Stimulated activated naive CD8-positive, alpha-beta T cell treated with anti-CD3 and anti-CD28 coated beads, Interleukin-15, amount 100 ng/mL, for 72 hours (primary cell): ENCODE measurements at regions not wholly inside any gene's neighbourhood (a gene's known extent, or its start where the extent isn't known, plus 50 kb on each side); places are given as distances from the start of the nearest gene placed in this dataset.
A peak's percentile ranks its signal among the peaks of the same experiment; 100 is the strongest.

Experiments used
- ATAC-seq: fragments of 150-1000 bp; cut with Tn5 transposase; 2 replicates; pipeline ENCODE4 v1.10.0; 2021; ENCODE audit warnings: mild to moderate bottlenecking, moderate library complexity
- DNase-seq, 2 donors: peaks; one replicate each; pipeline ENCODE4 v3.0.0; 2021 to 2022
- H3K27ac Mint-ChIP-seq, 2 donors: one replicate each; pipeline ENCODE4 v1.8.0; 2022; ENCODE audit warnings: mild to moderate bottlenecking in 2 of 2, mixed read lengths in 2 of 2, moderate library complexity in 2 of 2
- H3K27me3 Mint-ChIP-seq: one replicate; pipeline ENCODE4 v1.8.0; 2022; ENCODE audit warnings: mixed read lengths
- H3K4me1 Mint-ChIP-seq: one replicate; pipeline ENCODE4 v1.8.0; 2022; ENCODE audit warnings: mild to moderate bottlenecking, mixed read lengths
- H3K4me3 Mint-ChIP-seq, 2 donors: one replicate each; pipeline ENCODE4 v1.8.0; 2022; ENCODE audit warnings: mild to moderate bottlenecking in 2 of 2, mixed read lengths in 2 of 2, moderate library complexity in 1 of 2
- H3K9me3 Mint-ChIP-seq, 2 donors: one replicate each; pipeline ENCODE4 v1.8.0; 2022; ENCODE audit warnings: mixed read lengths in 2 of 2

- ATAC-seq = no peak
- Mint-ChIP-seq H3K27ac (peak overlapping the region in 1 of 2 donors; percentile 42), H3K9me3 (no peaks in the 10 kb centered on the region), H3K4me3 (no peak overlapping the region), H3K4me1 (no peaks in the 10 kb centered on the region), H3K27me3 (peaks cover 24% of the 10 kb centered on the region)
- DNase-seq = no peak
These were observed 58.1 kb upstream of the NECTIN1 start for GRCh38 chr11:119787074-119787461.

- no peak for DNase-seq
- peaks cover 29% of the 10 kb centered on the region for H3K27me3 Mint-ChIP-seq
- H3K9me3 Mint-ChIP-seq = no peaks in the 10 kb centered on the region
- H3K4me3 Mint-ChIP-seq = no peak overlapping the region
- ATAC-seq = no peak
- H3K27ac Mint-ChIP-seq = peak overlapping the region in 1 of 2 donors; percentile 49
- no peaks in the 10 kb centered on the region for H3K4me1 Mint-ChIP-seq
These were observed 57.6 kb upstream of the NECTIN1 start for GRCh38 chr11:119786431-119787073.

- H3K4me1 Mint-ChIP-seq = no peaks in the 10 kb centered on the region
- H3K27me3 Mint-ChIP-seq = peaks cover 41% of the 10 kb centered on the region
- ATAC-seq (no peak), DNase-seq (no peak)
- no peak overlapping the region for H3K27ac Mint-ChIP-seq
- H3K4me3 Mint-ChIP-seq = no peak overlapping the region
- no peaks in the 10 kb centered on the region for H3K9me3 Mint-ChIP-seq
These were observed 56.1 kb upstream of the NECTIN1 start for GRCh38 chr11:119785131-119785530.

- Mint-ChIP-seq H3K27me3 (peaks cover 43% of the 10 kb centered on the region), H3K4me3 (no peak overlapping the region), H3K9me3 (no peaks in the 10 kb centered on the region), H3K4me1 (no peaks in the 10 kb centered on the region), H3K27ac (no peak overlapping the region)
- ATAC-seq (no peak), DNase-seq (no peak)
These were observed 55.4 kb upstream of the NECTIN1 start for GRCh38 chr11:119784421-119784820.

- Mint-ChIP-seq H3K4me3 (no peak overlapping the region), H3K27me3 (peaks cover 42% of the 10 kb centered on the region), H3K9me3 (no peaks in the 10 kb centered on the region), H3K27ac (no peak overlapping the region), H3K4me1 (no peaks in the 10 kb centered on the region)
- ATAC-seq = peak; percentile 26
- DNase-seq = no peak
These were observed 54.7 kb upstream of the NECTIN1 start for GRCh38 chr11:119783466-119784400.

- Mint-ChIP-seq H3K27me3 (peaks cover 31% of the 10 kb centered on the region), H3K4me3 (no peak overlapping the region), H3K9me3 (no peaks in the 10 kb centered on the region), H3K27ac (no peak overlapping the region), H3K4me1 (no peaks in the 10 kb centered on the region)
- ATAC-seq (no peak), DNase-seq (no peak)
These were observed 53.7 kb upstream of the NECTIN1 start for GRCh38 chr11:119782739-119783072.

GRCh38 chr11:119782006-119782738 lies 53.2 kb upstream of the NECTIN1 start:
- Mint-ChIP-seq H3K4me1 (no peaks in the 10 kb centered on the region), H3K9me3 (no peaks in the 10 kb centered on the region), H3K4me3 (no peak overlapping the region), H3K27me3 (peaks cover 30% of the 10 kb centered on the region), H3K27ac (peak overlapping the region in 1 of 2 donors; percentile 64)
- no peak for DNase-seq
- no peak for ATAC-seq

- H3K4me3 Mint-ChIP-seq = no peak overlapping the region
- peaks cover 30% of the 10 kb centered on the region for H3K27me3 Mint-ChIP-seq
- DNase-seq = no peak
- ATAC-seq = no peak
- no peaks in the 10 kb centered on the region for H3K4me1 Mint-ChIP-seq
- no peak overlapping the region for H3K27ac Mint-ChIP-seq
- no peaks in the 10 kb centered on the region for H3K9me3 Mint-ChIP-seq
These were observed 51.4 kb upstream of the NECTIN1 start for GRCh38 chr11:119780222-119780953.

- Mint-ChIP-seq H3K9me3 (no peaks in the 10 kb centered on the region), H3K4me1 (no peaks in the 10 kb centered on the region), H3K4me3 (no peak overlapping the region), H3K27ac (no peak overlapping the region), H3K27me3 (peaks cover 30% of the 10 kb centered on the region)
- DNase-seq = no peak
- no peak for ATAC-seq
These were observed 50.4 kb upstream of the NECTIN1 start for GRCh38 chr11:119779195-119780071.
